GM18868 (cell line): ENCODE measurements at regions not wholly inside any gene's neighbourhood (a gene's known extent, or its start where the extent isn't known, plus 50 kb on each side); places are given as distances from the start of the nearest gene placed in this dataset.

Experiments used
- ATAC-seq: cut with Tn5 transposase; IDR thresholded peaks from one replicate; pipeline ENCODE4 v1.9.1; 2021; ENCODE audit warnings: mild to moderate bottlenecking, moderate library complexity; ENCODE audit not compliant: unreplicated experiment

- ATAC-seq: no peak
Measured at GRCh38 chrX:7789200-7789599, 53.8 kb upstream of the VCX start.

DNA sequence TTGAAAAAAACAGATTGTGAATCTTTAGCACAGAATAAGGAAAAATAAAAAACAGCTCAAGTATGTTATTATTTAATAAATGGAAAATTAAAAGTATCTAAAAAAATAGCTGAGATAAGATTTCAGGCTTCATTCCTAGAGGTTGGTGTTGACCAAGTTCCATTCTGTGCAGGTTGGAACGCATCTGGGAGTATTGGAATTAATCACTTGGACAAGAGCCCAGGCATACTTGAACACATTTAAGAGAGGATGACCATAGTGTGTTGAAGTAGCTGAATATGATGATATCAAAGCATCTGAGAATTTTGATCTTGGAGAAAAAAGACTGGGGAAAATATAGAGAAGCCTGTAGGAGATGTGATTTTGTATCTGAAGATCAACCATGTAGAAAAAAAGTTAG, 54.6 kb upstream of the VCX start:
- ATAC-seq: no peak

DNA sequence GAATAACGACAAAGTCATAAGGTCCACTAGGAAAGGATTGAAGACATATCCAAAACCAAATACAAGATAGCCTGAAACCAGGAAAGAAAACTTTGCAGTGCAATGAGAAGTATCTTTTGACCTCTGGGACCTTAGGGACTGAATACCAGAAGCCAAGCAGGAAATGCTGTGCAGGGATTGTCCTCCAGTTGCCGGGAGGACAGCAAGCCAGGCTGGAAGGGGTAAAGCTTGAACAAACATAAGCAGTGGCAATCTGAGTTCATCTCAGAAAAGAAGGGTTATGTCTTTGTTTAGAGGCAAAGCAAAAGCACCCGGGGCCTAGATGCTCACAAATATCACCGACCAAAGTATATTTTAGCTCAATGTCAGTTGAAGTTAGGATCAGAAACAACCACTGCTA, 55.3 kb upstream of the VCX start:
- no peak for ATAC-seq

DNA sequence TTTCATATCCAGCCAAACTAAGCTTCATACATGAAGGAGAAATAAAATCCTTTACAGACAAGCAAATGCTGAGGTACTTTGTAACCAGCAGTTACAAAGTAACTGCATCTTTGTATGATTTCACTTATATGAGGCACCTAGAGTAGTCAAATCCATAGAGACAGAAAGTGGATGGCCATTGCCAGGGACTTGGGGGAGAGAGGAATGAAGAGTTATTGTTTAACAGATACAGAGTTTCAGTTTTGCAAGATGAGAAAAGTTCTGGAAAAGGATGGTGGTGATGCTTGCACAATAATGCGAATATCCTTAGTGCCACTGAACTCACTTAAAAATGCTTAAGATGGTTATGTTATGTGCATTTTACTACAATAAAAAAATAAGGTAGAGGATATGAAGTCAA, 58.4 kb upstream of the VCX start:
- ATAC-seq: no peak

DNA sequence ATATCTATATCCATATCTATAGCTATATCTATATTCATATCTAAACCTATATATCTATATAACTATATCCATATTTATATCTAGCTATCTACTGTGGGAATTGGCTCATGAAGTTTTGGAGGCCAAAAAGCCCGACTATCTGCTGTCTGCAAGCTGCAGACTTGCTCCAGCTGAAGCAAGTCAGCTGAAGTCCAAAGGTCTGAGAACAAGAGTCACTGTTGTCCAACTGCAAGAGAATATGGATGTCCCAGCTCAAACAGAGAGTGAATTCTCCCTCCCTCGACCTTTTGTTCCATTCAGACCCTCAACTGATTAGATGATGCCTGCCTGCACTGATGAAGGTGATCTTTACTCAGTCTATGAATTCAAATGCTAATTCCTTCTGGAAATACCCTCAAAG, 63.3 kb upstream of the VCX start:
- no peak for ATAC-seq

- no peak for ATAC-seq
Measured at GRCh38 chrX:7775987-7776386, 67.0 kb upstream of the VCX start.

GRCh38 chrX:7771788-7772438, 71.1 kb upstream of the VCX start:
- no peak for ATAC-seq

- ATAC-seq: no peak
Measured at GRCh38 chrX:7759830-7760229, 83.1 kb upstream of the VCX start.

- no peak for ATAC-seq
Measured at GRCh38 chrX:7746856-7747255, 96.1 kb upstream of the VCX start.

GRCh38 chrX:7730071-7730470, 112.9 kb upstream of the VCX start:
- no peak for ATAC-seq

GRCh38 chrX:7720519-7720918, 122.5 kb upstream of the VCX start:
- ATAC-seq: no peak

DNA sequence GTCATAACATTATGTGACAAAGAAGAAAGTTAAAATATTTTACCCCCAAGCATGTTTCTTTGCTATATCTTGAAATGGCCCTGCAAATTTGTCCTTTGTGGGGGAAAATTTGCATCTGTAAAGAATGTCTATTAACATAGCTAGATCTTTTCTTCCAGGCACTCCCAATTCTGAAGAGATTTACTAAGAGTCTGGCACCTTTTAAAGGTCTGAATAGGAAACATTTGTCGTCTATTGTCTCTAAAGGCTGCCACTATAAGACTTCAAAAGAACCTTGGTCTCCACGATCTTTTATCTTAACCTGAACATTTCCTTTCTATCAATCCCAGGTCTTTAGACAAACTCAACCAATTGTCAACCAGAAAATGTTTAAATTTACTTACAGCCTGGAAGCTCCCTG, 128.6 kb upstream of the VCX start:
- ATAC-seq: no peak

DNA sequence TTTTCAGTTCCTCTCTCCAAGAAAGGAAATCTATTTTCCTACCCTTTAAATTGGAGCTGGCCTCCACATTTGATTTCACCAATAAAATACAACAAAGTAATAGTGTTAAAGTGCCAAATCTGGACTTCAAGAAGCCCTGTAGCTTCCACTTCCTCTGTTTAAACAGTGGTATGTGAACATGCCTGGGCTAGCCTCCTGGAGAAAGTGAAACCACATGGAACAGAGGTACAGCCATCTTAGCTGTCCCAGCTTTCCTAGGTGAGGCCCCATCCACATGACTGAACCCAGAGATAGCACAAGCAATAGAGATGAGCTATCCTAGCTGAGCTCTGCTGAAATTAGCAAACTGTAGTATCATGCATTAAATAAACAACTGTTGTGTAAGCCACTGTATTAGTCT, 131.8 kb upstream of the VCX start:
- no peak for ATAC-seq

- ATAC-seq: no peak
Measured at GRCh38 chrX:7709845-7710244, 133.1 kb upstream of the VCX start.

- no peak for ATAC-seq
Measured at GRCh38 chrX:7706032-7706431, 136.9 kb upstream of the VCX start.

GRCh38 chrX:7704205-7704604, 138.8 kb upstream of the VCX start:
- no peak for ATAC-seq

GRCh38 chrX:7698248-7698647, 144.7 kb upstream of the VCX start:
- ATAC-seq: no peak

DNA sequence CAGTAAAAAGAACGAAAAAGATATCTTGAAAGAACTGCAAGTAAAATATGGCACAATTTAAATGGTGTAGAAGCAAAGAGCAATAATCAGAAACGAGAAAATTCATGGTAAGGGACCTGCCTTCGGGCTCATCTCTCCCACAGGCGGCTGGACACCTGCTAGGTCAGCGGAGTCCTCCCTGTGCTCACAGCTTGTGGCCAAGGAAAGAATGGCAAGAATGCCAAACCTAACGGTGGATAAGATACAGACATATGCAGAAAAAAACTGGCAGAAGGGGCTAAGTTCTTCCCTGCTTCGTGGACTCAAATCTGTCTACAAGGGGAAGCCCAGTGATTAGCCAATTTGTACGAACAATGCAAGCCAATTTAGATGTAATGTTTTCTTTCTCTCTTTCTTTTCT, 152.1 kb upstream of the VCX start:
- no peak for ATAC-seq

- no peak for ATAC-seq
Measured at GRCh38 chrX:7689791-7690412, 153.1 kb upstream of the VCX start.

- no peak for ATAC-seq
Measured at GRCh38 chrX:7680181-7680580, 162.8 kb upstream of the VCX start.

- no peak for ATAC-seq
Measured at GRCh38 chrX:7654316-7654715, 188.7 kb upstream of the VCX start.

GRCh38 chrX:7647831-7648230, 195.1 kb upstream of the VCX start:
- no peak for ATAC-seq

GRCh38 chrX:7641141-7641540, 201.8 kb upstream of the VCX start:
- no peak for ATAC-seq
